ENCODE measurements at regions not wholly inside any gene's neighbourhood (a gene's known extent, or its start where the extent isn't known, plus 50 kb on each side); places are given as distances from the start of the nearest gene placed in this dataset.
"Not testable (repeated sequence)": the region's sequence is repeated elsewhere in the genome, so short reads cannot be mapped to it uniquely, and the experiment has no call there.

GRCh38 chr9:115466756-115467155, 348.8 kb upstream of the TNC start:
- DNase-seq (ENCODE audit: low spot score): no peak

- DNase-seq (ENCODE audit: low spot score): no peak
Measured at GRCh38 chr9:115469841-115470240, 351.9 kb upstream of the TNC start.

- DNase-seq (ENCODE audit: low spot score): not testable (repeated sequence)
Measured at GRCh38 chr9:115473032-115473431, 355.1 kb upstream of the TNC start.

- DNase-seq (ENCODE audit: low spot score): no peak
Measured at GRCh38 chr9:115481769-115482168, 363.8 kb upstream of the TNC start.

- DNase-seq (ENCODE audit: low spot score): no peak
Measured at GRCh38 chr9:115482747-115483146, 364.8 kb upstream of the TNC start.

- no peak for DNase-seq (ENCODE audit: low spot score)
Measured at GRCh38 chr9:115492869-115493268, 374.9 kb upstream of the TNC start.

- DNase-seq (ENCODE audit: low spot score): no peak
Measured at GRCh38 chr9:115494393-115494792, 376.4 kb upstream of the TNC start.

GRCh38 chr9:115495052-115495635, 377.2 kb upstream of the TNC start:
- DNase-seq (ENCODE audit: low spot score): no peak

GRCh38 chr9:115495836-115496235, 377.9 kb upstream of the TNC start:
- no peak for DNase-seq (ENCODE audit: low spot score)

GRCh38 chr9:115498303-115498702, 380.3 kb upstream of the TNC start:
- DNase-seq (ENCODE audit: low spot score): no peak

GRCh38 chr9:115507148-115507547, 389.2 kb upstream of the TNC start:
- DNase-seq (ENCODE audit: low spot score): no peak

GRCh38 chr9:115513148-115513547, 395.2 kb upstream of the TNC start:
- DNase-seq (ENCODE audit: low spot score): no peak

GRCh38 chr9:115514454-115514853, 396.5 kb upstream of the TNC start:
- DNase-seq (ENCODE audit: low spot score): no peak

GRCh38 chr9:115517335-115518075, 399.5 kb upstream of the TNC start:
- DNase-seq (ENCODE audit: low spot score): no peak

- peak; percentile 54 for DNase-seq (ENCODE audit: low spot score)
Measured at GRCh38 chr9:115520646-115521045, 402.7 kb upstream of the TNC start.

GRCh38 chr9:115522912-115523311, 405.0 kb upstream of the TNC start:
- DNase-seq (ENCODE audit: low spot score): no peak

- DNase-seq (ENCODE audit: low spot score): peak; percentile 49
Measured at GRCh38 chr9:115524453-115525059, 406.6 kb upstream of the TNC start.

GRCh38 chr9:115525111-115526058, 407.4 kb upstream of the TNC start:
- no peak for DNase-seq (ENCODE audit: low spot score)

GRCh38 chr9:115531410-115532125, 413.6 kb upstream of the TNC start:
- no peak for DNase-seq (ENCODE audit: low spot score)

GRCh38 chr9:115533511-115533910, 415.6 kb upstream of the TNC start:
- no peak for DNase-seq (ENCODE audit: low spot score)

GRCh38 chr9:115540091-115540490, 422.1 kb upstream of the TNC start:
- DNase-seq (ENCODE audit: low spot score): no peak

GRCh38 chr9:115543511-115543910, 425.6 kb upstream of the TNC start:
- no peak for DNase-seq (ENCODE audit: low spot score)
